GM12875 (cell line): ENCODE measurements at regions not wholly inside any gene's neighbourhood (a gene's known extent, or its start where the extent isn't known, plus 50 kb on each side); places are given as distances from the start of the nearest gene placed in this dataset.
A peak's percentile ranks its signal among the peaks of the same experiment; 100 is the strongest.

Experiments used
- H3K4me3 ChIP-seq: one replicate; pipeline ENCODE4 v1.5.1; 2011; ENCODE audit warnings: low read depth, low read length, control low read depth
- CTCF ChIP-seq: IDR thresholded peaks from 2 replicates; pipeline ENCODE4 v1.5.1; 2011; ENCODE audit warnings: low read depth, mild to moderate bottlenecking, control low read depth, inconsistent platforms, low read length, moderate library complexity, borderline replicate concordance; ENCODE audit not compliant: insufficient read depth

DNA sequence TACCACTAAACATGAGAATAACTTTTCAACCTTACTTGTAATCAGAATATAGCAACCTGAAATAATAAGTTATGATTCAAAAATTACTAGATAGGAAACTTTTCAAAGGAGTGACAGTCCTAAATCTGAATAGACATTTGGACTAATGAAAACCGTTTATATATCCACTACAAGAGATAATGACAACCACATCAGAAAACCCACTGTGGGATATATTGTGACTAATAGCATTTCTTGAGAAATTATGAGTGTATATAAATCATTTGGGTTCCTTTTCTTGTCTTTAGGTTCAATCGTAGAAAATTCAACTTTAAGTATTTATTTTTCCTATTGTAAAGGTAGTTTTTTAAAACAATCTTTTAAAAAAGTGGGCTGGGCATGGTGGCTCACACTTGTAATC, 170.2 kb upstream of the PRSS58 start:
- no peak overlapping the region for H3K4me3 ChIP-seq
- no peak for TF ChIP-seq CTCF

DNA sequence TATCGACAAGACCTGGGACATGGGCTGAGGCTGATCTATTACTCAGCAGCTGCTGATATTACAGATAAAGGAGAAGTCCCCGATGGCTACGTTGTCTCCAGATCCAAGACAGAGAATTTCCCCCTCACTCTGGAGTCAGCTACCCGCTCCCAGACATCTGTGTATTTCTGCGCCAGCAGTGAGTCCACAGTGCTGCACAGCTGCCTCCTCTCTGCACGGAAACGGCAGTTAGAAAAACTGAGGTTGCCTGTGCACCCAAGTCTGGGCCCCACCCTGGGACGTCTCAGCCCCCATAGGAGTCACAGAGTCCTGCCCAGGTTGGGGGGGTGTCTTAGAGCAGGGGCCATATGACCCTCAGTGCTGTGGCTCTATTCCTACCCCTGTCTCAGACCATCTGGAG, 167.4 kb upstream of the PRSS58 start:
- no peak for TF ChIP-seq CTCF
- H3K4me3 ChIP-seq: no peak overlapping the region

DNA sequence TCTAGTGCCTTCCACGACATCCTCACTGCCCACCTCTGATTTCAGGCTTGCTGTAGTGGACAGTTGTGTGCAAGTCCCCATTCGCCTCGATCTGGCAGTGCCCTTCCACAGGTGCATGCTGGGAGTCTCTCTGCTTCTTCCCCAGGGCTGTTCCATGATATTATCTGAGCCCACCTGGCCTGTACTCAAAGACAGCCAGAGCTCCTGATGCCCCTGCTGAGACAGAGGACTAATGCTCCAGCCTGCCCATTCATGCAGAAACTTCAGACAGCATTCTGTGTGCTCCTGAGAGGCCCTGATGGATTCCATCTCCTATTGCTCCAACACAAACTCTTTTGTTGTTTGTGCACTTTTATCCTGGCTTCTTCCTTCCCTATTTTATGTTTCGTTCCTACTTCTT, 164.8 kb upstream of the PRSS58 start:
- no peak overlapping the region for H3K4me3 ChIP-seq
- TF ChIP-seq CTCF: no peak

DNA sequence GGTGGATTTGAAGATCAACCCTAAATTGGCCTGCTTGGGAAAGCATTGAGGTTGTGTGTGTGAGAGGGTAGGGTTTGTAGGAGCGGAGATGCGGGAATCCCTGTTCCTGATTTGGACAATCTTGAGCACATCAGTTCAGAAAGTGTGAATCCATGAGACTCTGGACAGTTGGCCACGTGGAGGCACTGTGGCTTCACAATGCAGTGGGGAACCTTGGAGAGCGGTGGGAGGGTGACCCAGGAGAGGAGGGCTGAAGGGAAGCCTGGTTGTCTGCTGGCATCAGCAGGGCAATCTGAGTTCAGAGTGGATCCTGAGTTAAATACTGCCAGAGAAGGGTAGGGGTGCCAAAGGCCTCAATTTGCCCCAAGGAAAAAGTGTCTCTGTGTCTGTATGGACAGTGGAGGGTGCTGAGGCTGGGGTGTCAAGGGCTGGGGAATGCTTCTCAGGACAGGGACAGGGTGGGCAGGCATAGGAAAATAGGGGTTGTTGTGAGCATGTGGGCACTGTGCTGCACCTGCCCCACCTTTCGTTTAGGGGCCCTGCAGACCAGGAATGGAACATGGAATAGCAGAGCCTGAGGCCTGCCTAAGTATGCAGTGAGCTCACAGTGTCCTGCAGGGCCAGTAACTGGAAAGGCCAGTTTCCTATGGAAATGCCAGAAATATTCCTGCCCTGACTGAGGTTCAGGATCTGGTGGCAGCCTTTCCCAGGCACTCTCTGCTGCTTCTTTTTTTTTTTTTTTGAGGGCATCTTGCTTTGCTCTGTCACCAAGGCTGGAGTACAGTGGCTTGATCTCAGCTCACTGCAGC, 162.9 kb upstream of the PRSS58 start:
- TF ChIP-seq CTCF: peak; percentile 40; the same call in 1 of the 2 replicates
- no peak overlapping the region for H3K4me3 ChIP-seq

- TF ChIP-seq CTCF: no peak
- no peak overlapping the region for H3K4me3 ChIP-seq
Observed at GRCh38 chr7:142418326-142418725, 160.5 kb upstream of the PRSS58 start.

- H3K4me3 ChIP-seq: no peak overlapping the region
- no peak for TF ChIP-seq CTCF
Observed at GRCh38 chr7:142414915-142415314, 157.1 kb upstream of the PRSS58 start.

- H3K4me3 ChIP-seq: no peak overlapping the region
- no peak for TF ChIP-seq CTCF
Observed at GRCh38 chr7:142414135-142414534, 156.3 kb upstream of the PRSS58 start.
